GM18508 (cell line): ENCODE measurements at regions not wholly inside any gene's neighbourhood (a gene's known extent, or its start where the extent isn't known, plus 50 kb on each side); places are given as distances from the start of the nearest gene placed in this dataset.
"Not testable (repeated sequence)": the region's sequence is repeated elsewhere in the genome, so short reads cannot be mapped to it uniquely, and the experiment has no call there.

Source experiments
- ATAC-seq: cut with Tn5 transposase; IDR thresholded peaks from one replicate; pipeline ENCODE4 v1.9.1; 2021; ENCODE audit warnings: moderate number of reproducible peaks; ENCODE audit not compliant: insufficient read depth, unreplicated experiment

DNA sequence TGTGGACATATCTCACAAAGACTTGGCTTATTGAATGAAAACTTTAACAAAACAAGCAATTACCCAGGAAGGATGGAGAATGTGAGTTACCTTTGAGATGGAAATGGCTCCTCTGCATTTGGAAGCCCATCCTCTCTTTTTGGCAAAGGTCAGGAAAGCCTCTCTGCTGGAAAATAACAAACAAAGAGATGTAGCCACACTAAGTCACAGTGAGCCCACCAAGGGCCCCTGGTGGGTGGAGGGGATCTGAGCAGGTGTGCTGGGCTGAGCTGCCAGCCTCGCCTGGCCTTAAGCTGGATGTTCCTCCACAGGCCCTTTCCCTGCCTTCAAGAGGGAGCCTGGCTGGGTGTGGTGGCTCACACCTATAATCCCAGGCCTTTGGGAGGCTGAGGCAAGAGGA lies 269.2 kb downstream of the HNRNPD start:
- ATAC-seq, result no peak

DNA sequence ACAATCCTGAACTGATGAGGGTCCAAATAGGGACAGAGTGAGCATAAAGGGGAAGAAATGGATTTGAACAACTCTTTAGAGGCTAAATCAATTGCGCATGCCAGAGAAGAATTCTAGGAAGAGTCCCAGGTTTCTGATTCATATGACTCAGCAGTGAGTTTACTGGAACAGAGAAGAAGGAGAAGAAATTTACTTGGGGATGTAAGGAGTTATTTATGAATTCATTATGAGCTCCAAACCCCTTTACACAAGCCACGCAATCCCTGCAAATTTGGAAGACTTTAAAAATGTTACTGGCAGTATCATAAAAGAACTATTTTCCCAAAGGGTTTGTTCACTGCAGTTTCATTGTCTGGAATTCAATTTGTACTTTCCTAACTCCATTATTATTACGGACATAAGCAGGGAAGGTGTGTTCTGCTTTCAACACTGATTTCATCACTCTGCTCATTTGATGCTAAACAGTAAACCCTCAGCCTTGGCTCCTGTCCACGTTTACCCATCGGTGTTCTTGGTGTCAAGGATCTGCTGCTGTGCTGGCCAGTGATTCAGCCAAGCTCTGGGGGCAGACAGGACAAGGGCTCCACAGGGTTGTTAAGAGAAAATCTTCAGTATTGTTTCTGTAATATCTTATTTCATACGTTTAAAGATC lies 273.7 kb downstream of the HNRNPD start:
- no peak for ATAC-seq

DNA sequence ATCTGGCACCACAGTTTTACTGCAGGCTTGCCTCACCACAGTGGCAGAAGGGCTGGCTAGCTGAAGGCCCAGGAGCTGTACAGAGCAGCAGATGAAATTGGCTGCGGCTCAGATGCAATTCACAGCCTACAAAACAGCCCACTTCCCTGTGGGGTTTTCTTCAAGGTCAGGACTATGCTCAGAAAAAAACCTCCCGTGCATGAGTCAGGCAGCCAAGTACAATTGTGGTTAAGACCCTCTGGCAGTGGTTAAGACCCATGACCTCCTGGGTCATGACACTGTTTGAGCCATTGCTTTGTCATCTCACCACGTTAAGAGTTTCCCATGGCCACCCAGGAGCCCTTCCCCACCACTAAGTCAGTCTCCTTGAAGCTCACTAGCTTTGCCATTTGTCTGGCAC lies 276.3 kb downstream of the HNRNPD start:
- ATAC-seq, result no peak

DNA sequence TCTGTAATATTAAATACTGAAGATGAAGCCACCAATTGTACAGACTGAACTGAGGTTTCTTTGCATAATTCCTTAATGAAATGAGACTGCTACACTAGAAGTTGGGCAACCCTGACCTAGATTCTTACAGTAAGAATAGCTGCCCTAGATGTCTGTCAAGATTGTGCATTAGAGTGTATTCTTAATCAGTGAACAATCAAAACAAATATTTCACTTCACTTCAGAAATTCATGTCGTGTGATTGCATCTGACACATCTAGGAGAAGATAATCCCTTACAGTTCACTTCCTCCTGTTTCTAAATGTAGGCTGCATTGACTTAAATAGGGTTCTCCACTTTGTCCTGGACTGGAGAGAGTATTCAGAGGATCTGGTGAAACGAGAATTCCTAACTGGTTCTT lies 283.1 kb downstream of the HNRNPD start:
- no peak for ATAC-seq

DNA sequence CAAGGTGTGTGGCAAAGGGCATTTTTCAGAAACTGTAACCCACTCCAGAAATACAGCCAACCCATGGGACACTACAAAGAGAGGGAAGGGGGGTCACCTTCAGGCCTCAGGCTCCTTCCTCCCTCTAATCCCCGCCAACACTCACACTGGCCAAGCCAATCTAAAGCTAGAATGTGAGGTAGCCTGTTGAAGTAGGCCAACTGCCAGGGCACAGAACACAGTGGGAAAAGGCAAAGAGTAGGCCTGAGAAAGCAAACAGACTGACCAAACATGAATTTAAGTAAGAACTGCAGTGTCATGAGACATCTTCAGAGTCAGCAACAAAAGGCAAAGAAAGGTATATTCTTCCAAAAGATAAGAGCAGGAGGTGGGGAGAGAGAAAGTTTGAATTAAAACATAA lies 289.0 kb downstream of the HNRNPD start:
- no peak for ATAC-seq

DNA sequence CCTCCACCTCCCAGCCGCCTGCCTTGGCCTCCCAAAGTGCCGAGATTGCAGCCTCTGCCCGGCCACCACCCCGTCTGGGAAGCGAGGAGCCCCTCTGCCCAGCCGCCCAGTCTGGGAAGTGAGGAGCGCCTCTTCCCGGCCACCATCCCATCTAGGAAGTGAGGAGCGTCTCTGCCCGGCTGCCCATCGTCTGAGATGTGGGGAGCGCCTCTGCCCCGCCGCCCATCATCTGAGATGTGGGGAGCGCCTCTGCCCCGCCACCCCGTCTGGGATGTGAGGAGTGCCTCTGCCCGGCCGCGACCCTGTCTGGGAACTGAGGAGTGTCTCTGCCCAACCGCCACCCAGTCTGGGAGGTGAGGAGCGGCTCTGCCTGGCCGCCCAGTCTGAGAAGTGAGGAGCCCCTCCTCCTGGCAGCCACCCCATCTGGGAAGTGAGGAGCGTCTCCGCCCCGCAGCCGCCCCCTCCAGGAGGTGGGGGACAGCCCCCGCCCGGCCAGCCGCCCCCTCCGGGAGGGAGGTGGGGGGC lies 296.3 kb downstream of the HNRNPD start:
- not testable (repeated sequence) for ATAC-seq

DNA sequence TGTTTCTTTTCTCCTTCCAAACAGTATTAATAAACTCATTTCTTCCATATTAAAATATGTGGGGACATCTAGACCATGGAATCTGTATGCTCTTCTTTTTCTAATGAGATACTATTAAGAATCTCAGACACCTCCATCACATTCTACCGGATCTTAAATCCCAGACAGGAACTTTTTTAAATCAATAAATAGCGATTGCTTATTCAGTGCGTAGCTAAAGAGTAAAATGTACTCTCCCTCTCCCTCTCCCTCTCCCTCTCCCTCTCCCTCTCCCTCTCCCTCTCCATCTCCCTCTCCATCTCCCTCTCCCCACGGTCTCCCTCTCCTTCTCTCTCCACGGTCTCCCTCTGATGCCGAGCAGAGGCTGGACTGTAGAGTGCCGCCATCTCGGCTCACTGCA lies 297.0 kb downstream of the HNRNPD start:
- ATAC-seq, result no peak

DNA sequence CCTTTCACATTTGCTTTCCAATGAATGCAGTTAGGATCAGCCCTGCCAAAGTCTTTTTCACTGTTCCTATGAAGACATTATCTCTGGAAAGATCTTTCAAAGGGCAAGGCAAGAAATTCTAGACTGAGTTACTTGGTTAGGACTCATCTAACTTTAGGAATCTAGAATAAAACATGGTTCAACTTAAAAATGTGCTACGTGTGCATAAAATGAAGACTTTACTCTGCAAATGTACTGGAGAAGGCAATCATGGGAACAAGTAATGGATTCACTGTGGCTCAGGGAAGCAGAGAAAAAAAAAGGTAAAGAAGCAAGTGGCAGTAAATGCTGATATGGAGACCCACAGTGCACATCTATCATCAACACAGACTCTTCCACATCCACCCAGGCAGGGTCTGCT lies 297.4 kb downstream of the HNRNPD start:
- ATAC-seq, result no peak

DNA sequence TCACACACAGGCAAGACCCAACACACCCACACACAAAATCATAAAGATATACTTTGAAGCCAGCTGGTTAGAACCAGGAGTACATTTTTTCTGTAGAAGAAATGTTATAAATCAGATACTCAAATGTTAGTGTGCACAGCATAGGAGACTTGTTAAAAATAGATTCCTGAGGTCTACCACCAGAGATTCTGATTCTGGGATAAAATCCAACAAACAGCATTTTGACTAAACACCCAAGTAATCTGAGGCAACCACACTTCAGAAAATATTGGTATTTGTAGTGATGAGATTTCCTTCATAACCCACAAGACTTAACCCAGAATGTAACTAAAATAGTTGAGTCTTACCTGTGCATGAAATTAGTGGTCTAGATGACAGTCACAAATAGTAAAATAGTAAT lies 301.8 kb downstream of the HNRNPD start:
- no peak for ATAC-seq

DNA sequence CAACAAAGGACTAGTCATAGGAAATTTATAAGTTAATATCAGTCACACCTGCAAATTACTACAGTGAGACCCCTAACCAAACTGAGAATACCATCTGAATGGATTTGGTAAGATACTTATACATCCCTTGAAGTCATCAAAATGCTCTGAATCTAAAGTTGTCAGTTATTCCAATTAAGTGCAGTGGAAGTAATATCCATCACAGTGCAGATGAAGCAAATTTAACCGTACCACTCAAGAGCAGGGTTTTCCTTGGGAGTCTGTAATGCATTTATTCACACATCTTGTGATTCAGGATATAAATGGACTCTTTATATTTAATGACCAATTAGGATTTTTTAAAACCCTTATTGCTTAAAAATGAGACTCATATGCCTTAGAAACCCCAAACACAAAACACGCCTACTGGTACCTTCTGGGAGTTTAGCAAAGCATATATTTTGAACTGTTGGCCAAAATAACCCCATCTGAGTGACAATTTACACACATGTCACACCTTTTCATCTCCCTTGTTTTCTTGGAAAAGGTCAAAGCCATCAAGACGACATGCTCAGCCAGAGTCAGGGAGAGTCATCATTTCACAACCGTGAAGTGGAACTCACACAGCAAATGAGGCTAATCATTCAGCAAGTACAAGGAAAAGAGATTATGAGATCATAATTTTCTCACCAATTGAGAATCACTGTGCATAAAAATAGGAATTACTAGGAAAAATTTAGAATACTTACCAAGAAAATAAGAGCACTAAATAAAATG lies 303.7 kb downstream of the HNRNPD start:
- no peak for ATAC-seq

DNA sequence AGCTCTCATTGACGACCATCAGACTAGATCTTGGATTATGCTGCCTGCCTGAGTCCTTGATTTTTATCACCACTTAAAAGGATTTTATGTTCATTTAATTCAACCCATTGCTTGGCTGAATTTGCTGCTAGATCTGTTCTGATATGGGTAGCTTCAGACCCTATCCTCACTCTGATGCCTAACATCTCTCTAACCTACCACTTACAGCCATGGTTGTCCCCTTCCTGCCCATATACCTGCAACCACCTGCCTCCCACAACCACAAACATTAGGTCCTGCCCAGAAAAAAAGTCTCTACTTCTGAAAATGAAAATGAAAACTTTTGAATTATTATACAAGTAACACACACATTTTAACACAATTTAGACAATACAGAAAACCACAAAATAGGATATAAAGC lies 310.8 kb downstream of the HNRNPD start:
- no peak for ATAC-seq

DNA sequence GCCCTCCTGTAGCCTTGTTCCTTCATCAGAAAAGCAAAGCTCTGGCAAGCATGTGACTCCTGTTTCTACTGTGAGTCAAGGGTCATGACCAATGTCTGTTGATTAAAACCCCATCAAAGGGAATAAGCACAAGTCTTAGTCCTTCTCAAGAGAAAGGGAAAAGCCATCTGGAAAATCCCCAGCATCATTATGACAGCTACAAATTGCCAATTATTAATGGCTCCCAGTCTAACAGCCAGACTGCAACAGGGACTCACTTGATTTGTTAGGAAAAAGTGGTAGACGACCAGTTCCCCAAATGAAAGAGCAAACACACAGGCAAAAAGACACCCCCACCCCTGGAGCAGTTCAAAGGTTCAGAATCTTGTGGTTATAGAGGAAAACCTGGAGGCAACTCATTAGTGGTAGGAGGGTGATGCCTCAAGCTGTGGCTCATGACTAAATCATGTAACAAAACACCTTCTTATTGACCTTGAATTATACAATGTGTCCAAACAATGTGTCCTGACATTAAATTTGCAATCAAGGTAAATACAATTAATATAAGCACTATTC lies 315.7 kb downstream of the HNRNPD start:
- ATAC-seq, result no peak

DNA sequence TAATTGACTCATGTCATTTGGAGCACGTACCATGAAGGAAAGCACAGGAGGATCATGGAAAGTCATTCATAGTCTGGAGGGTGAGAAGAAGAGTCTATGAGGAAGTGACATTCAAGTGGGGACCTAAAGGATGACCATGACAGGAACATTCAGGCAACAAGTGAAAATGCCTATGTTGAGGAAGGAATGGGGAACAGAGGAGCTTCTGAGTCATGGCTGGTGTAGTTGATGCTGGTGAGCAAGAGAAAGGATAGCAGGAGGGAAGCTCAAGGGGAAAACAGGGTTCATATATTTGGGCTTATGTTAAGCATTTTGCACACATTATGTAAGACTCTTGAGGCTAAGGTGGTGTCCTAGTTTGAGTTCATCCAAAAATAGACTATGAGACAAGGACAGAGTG lies 318.6 kb downstream of the HNRNPD start:
- no peak for ATAC-seq

DNA sequence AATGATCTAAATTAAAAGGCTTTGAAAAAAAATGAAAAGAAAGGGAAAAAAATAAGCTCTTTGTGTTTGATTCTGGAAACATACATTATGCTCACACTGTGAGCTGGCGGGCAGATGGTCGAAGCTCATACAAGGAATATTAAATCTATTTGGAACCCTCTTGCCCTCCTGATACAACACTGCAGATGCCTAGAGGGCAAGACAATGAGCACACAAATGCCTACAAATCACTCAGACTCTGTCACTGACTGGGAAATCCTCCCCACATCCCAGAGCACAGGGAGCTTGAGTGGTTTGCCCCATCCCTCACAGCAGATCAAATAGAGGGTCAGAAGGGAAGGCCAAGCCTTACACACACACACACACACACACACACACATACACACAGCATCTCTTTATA lies 320.4 kb downstream of the HNRNPD start:
- ATAC-seq, result no peak

DNA sequence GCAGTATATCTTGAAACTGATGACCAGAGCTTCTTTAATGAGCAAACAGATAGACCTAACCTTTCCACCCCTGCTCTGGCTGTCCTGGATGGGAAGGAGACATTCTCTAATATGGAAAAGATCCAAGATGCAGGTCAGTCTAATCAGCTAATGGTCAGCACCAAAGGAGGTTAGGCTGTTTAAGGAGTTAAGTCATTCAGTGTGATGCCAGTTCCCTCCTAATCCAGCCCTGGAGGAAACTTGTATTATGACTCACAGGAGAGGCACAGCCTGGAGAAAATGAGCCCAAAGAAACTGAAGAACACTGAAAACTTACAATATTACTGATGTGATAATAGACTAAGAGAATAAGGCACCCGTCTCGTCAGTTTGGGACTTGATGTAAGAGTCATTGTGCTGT lies 323.0 kb downstream of the HNRNPD start:
- no peak for ATAC-seq

DNA sequence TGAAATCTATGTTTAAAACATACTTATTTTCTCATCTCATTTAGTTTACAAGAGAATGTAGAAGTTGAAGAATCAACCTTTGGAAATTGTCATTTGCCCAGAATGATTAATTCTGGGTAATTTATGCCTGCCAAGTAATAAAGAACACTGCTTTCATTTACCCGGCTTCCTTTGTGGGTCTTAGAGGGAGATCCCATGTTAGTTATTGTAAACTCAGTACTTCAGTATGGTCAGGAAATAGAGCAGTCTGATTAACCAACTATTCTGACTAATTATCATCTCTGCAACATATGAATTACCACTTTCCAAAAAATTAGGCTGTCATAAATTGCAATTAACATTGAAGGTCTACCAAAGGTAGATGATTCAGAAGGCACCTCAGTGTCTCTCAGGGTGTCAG lies 324.5 kb downstream of the HNRNPD start:
- no peak for ATAC-seq

DNA sequence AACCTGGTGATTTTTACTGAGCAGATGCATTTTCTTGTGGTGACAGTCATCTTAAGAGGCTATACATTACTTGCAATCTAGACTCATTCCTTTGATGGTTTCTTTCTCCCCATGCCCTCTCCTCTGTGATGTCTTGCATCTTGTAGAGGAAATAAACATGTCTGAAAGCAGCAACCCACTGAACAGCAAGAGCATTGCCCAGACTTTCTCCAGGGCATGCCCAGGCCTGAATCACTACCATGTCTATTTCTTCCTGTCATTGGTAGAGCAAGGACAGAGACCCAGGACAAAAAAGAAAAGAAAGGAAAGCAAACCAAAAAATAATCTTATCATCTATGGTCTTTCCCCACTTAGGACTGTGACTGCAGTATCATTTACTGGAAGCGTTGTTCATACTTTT lies 326.1 kb downstream of the HNRNPD start:
- no peak for ATAC-seq

DNA sequence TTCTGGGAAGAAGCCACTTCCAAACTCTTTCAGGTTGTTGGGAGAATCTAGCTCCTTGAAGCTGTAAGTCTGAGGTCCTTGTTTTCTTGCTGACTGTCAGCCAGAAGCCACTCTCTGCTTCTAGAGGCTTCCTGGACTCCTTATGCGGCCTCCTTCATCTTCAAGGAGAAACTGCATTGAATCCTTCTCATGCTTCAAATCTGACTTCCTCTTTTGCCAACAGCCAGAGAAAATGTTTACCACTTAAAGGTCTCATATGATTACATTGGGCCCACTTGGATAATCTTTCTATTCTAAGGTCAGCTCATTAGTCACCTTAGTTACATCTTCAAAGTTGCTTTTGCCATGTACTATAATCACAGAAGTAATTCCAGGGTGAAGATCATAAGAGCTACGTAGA lies 327.0 kb downstream of the HNRNPD start:
- ATAC-seq, result no peak

DNA sequence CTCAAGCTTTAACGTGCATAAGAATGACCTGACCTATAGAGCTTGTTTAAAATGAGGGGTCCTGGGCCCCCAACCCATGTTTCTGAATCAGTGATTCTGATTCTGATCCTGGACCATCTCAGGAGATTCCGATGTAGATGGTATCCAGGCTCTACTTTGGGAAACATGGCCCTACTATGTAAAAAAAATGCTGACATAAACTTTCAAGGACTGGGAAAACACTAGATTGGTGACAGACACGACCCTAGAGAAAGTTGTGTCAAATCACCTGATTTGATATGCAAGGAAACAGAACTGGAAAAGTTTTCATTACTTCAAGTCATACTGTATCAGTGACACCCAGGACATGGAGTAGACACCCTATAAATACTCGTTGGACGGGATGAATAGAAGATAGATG lies 328.5 kb downstream of the HNRNPD start:
- no peak for ATAC-seq

DNA sequence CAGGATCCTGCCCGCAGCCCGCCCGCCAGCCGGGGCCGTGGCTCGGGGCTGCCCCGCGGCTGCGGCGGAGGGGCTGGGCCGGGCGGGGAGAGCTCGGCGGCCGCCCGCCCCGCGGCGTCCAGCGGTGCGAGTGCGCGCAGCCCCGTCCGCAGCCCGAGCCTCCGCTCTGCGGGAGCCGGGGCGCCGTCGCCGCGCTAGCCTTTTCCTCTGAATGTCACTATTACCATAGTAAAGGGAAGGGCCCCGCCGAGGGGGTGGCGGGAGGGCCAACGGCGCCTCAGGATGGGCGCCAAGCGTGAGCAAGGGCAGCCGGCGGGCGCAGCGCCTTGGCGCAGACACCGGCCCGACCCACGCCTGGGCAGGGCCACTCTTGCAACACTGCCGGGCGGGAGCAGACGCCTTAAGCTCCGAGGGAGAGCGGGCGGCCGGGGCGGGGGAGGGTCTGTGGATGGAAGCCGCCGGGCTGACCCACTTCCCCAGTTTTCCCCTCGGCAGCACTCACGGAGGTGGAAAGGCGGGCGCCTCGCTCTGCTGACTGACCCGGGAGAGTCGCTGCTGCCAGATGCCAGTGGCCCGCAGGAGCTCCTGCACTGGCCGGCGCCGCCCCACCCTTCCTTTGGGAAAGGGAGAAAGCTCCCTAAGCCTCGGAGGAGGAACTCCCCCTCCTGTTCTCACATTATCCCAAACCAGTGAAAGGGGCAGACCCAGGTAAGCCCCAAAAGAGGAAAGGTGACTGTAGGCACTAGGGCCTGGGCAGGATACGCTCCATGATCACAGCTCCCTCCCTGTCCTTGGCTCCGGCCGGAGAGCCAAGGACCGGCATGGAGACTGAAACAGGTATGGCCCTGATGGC lies 329.4 kb downstream of the HNRNPD start:
- ATAC-seq, result no peak

DNA sequence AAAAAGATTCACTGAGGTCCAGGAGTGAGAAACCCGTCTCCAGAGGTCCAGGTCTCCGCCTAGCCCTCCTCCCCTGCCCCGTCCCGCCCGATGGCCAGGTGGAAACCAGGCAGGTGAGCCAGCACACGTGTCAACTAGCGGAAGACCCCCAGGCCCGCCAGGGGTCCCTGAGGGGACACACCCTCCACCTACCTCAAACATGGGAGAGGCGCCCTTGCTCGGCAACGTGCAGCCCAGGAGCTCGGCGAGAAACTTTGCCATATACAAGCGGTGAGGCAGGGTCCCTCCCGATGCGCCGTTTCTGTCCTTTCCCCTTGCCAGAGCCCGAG lies 330.0 kb downstream of the HNRNPD start:
- no peak for ATAC-seq
